Posterior cingulate gyrus (tissue), 11 donors: ENCODE measurements at regions not wholly inside any gene's neighbourhood (a gene's known extent, or its start where the extent isn't known, plus 50 kb on each side); places are given as distances from the start of the nearest gene placed in this dataset.
A peak's percentile ranks its signal among the peaks of the same experiment; 100 is the strongest.
"Not testable (repeated sequence)": the region's sequence is repeated elsewhere in the genome, so short reads cannot be mapped to it uniquely, and the experiment has no call there.

Source experiments
- DNase-seq, 10 donors: peaks; one replicate each; pipeline versions ENCODE4 v3.0.0 to v3.0.0-alpha.2; 2020 to 2021; ENCODE audit warnings: mixed read lengths in 3 of 10
- intact Hi-C: fragments of 100-400 bp; cut with DNase I; formaldehyde crosslinking; loops from one replicate; pipeline ENCODE4 v1.15.1; 2023

DNA sequence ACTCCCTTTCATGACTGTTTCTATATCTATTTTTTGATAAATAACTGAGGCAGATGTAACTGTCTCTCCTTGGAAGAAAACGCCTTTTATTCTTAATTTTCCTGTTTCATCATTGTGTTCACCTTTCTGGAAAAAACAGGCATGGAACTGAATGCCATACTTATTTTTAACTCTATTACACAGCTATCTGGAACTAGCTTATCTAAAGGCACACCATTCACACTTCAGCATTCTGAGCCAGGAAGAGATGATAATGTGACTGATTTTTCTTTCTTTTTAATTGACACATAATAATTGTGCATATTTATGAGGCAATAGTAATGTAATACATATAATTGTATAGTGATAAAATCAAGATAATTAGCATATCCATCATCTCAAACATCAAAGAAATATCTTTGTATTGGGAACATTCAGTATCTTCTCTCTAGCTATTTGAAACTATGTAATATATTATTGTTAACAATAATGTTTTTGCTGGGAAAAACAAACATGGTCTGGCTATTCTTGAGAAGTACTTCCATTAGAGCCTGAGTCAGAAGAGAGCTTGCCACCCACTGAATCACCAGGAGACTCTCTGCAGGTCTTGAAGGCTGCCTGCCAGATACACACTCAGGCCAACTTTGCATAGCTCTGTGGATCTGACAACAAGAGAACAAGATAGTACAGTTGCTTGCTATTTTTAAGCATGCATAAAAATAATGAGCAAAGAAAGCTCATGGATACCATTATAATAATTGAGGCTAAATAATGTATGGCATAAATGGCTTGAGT lies 501.0 kb upstream of the EDIL3 start:
- intact Hi-C loops, result no loop called here
- DNase-seq, result peak in 5 of 10 donors; percentile 10 to 77 (median 19)

- no peak for DNase-seq
- intact Hi-C loops, result no loop called here
Measured at GRCh38 chr5:84881737-84882136, 497.1 kb upstream of the EDIL3 start.

- intact Hi-C loops, result no loop called here
- DNase-seq, result no peak
Measured at GRCh38 chr5:84874196-84874595, 489.5 kb upstream of the EDIL3 start.

- DNase-seq, result no peak
- intact Hi-C loops, result no loop called here
Measured at GRCh38 chr5:84872768-84873167, 488.1 kb upstream of the EDIL3 start.

- DNase-seq, result no peak
- intact Hi-C loops, result no loop called here
Measured at GRCh38 chr5:84870369-84870768, 485.7 kb upstream of the EDIL3 start.

GRCh38 chr5:84869675-84870074 lies 485.0 kb upstream of the EDIL3 start:
- no peak for DNase-seq
- intact Hi-C loops, result no loop called here

- intact Hi-C loops, DNase-seq: not testable (repeated sequence)
Measured at GRCh38 chr5:84863936-84864335, 479.3 kb upstream of the EDIL3 start.

GRCh38 chr5:84863020-84863419 lies 478.3 kb upstream of the EDIL3 start:
- intact Hi-C loops, result no loop called here
- no peak for DNase-seq

DNA sequence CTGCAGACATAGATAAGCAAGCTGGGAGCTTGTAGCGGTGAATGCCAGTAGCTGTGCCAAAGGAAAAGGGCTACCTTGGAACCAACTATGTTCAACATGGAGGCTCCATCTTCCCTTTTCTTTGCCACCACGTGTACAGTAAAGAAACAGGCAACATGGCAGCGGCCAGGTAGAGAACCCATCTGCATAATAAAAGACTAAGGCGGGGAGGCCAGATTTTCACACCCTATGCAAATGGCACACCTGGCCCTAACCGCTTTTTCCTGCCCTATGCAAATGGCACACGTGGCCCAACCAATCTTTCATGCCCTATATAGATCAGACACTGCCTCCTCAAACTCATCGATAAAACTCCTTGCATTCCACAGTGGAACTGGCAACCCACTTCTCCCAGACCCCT lies 477.5 kb upstream of the EDIL3 start:
- intact Hi-C loops, result no loop called here
- DNase-seq, result no peak

DNA sequence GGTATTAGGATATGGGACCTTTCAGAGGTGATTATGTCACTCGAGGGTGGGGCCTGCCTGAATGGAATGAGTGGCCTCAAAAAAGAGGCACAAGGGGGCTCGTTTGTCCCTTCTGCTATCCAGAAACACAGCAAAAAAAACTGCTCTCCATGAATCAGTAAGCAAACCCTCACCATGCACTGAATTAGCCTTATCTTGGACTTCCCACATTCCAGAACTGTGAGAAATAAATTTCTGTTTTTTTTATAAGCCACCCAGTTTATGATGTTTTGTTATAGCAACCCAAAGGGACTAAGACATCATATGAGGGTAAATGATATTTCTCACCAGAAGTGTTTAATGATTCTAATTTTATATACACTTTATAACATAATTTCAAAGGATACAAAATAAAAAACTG lies 476.6 kb upstream of the EDIL3 start:
- no peak for DNase-seq
- intact Hi-C loops, result no loop called here

DNA sequence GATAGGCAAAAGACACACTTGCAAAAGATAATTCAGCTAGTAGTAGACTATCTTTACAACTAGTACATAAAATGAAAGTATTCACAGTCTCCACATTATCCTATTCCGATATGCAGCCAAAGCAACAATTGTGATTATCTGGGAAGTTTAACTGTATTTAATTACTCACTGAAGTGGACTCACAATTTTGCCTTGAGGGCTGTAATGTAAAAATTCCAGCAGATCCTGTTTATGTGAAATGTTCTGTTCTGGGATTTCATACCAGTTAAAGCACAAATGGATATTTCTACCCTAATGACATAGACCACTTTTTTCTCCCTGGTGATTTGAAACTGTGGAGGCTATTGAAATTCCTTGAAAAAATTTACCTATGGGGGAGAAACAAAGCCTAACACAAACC lies 474.4 kb upstream of the EDIL3 start:
- intact Hi-C loops, result no loop called here
- no peak for DNase-seq

DNA sequence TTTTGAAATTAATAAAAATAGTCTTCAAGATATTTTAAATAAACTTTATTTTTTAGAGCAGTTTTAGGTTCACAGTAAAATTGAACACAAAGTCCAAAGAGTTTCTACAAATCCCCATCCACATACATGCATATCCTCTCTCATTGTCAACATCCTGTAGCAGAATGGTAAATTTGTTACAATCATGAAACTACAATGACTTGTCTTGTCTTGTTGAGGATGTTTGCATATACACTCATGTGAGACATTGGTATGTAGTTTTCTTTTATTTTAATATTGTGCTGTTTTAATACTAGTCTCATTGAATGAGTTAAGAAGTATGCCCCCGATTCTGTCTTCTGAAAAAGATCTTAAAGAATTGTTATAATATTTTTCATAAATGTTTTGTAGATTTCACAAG lies 447.0 kb upstream of the EDIL3 start:
- intact Hi-C loops, result no loop called here
- no peak for DNase-seq

- DNase-seq, result peak in 2 of 10 donors; percentile 77 to 84
- intact Hi-C loops, result no loop called here
Measured at GRCh38 chr5:84830265-84830664, 445.6 kb upstream of the EDIL3 start.

DNA sequence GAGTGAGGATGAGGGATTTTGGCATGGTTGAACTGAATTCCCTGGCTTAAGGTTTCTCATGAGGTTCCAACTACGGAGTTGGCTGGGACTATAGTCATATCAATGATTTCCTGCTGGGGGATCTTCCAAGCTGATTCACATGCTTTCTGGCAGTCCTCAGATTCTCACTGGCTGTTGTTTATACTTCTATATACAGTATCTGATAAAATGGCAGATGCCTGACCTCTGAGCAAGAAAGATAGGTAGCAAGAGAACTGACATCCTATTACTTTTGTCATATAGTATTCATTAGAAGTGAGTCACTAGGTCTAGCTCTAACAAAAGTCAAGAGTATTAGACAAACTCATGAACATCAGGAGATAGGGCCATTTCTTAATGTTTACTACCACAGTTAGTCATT lies 440.9 kb upstream of the EDIL3 start:
- DNase-seq, result no peak
- intact Hi-C loops, result no loop called here

GRCh38 chr5:84821924-84822323 lies 437.2 kb upstream of the EDIL3 start:
- DNase-seq, result no peak
- intact Hi-C loops, result no loop called here

- intact Hi-C loops, result no loop called here
Measured at GRCh38 chr5:84817953-84818352, 433.3 kb upstream of the EDIL3 start.

DNA sequence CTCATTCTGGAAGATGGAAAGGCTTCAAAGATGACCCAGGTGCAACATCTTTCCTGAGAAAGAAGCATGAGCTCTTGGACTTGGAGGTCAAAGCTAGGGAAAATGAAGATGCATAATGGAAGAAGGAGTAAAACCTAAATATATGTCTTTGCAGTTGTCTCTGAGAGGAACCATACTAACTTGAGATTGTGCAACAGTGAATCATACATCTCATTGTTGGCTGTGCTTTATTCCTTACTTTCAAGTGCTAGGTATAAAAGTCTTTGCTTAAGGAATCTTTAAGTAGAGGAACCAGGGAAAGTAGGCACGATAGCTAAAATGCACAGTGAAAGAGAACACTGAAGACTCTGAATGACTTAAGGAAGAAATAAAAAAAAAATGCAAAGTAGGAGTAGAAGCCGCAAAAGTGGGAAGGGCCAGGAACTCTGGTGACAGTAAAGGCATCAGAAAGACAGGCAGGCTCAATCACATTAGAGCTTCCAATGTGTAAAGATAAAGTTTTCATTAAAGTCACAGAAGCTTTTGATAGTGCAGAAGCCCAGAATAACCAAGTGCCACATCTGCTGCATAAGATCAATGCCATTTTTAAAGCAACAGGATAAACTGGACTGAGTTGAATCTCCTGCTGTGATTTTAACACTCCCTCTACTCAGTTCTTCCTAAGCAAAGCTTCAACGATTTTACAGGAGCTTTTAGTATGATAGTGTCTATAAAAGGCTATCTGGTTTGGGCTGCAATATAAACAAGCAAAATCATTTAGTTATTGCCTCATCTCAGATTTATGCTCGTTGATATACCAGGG lies 432.3 kb upstream of the EDIL3 start:
- intact Hi-C loops, result no loop called here
- no peak for DNase-seq

More at GRCh38 chr5:84817953-84818352, 433.3 kb upstream of the EDIL3 start:
- peak in 1 of 10 donors; percentile 20 for DNase-seq

GRCh38 chr5:84816160-84816559 lies 431.5 kb upstream of the EDIL3 start:
- intact Hi-C loops, result no loop called here
- no peak for DNase-seq

DNA sequence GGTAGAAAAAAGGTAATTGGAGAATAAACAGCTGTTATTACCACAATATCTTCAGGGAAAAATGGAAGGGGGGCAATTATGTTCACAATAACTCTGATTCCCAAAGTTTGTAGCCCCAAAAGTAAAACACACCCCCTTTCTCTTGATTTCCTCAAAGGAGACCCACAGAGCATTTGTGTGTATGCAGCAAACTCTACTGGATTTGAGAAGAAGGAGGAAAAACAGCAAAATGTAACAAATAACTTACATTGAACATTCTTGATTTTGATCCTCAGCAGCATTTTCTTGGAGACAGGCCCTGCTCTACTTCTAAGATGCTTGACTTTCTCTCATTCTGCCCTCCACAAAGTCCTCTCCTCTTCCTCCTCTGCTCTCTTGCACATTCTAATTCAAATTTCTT lies 420.8 kb upstream of the EDIL3 start:
- intact Hi-C loops, result no loop called here
- no peak for DNase-seq

DNA sequence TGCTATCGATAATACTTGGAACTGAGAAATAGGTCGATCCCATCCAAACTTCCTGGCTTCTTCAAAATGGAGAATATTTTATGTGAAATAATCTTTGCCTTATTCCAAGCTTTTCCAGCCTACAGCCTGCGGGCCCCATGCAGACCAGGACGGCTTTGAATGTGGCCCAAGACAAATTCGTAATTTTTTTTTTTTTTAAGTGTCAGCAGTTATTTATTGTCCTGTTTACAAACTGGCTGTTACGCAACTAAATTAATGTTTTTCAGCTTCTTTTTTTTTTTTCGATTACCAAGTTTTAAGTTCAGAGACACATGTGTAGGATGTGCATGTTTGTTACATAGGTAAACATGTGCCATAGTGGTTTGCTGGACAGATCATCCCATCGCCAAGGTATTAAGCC lies 411.7 kb upstream of the EDIL3 start:
- intact Hi-C loops, result no loop called here
- DNase-seq, result no peak

GRCh38 chr5:84794486-84795035 lies 409.9 kb upstream of the EDIL3 start:
- no peak for DNase-seq
- intact Hi-C loops, result no loop called here

DNA sequence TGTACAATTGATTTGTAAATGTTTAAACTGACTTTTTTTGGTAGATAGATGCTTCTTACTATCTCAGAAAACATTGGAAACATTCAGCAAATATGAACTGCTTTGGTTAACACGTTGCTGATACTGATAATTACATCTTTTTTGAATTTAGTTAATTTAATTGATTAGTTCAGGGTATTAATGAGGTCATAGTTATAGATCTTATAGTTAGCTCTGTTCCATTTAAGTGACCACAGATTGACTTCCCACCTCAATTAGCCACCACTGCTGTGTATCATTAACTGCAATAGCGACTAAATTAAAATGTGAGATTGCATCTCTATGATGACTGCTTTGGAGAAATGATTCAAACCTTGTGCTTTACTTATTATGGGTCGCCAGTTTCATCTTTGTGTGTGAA lies 407.1 kb upstream of the EDIL3 start:
- intact Hi-C loops, result no loop called here
- no peak for DNase-seq
